ENCODE measurements at regions not wholly inside any gene's neighbourhood (a gene's known extent, or its start where the extent isn't known, plus 50 kb on each side); places are given as distances from the start of the nearest gene placed in this dataset.

GRCh38 chr2:217360111-217360510, 500.2 kb upstream of the TNP1 start:
- TF ChIP-seq FOXM1 (IDR thresholded peaks at IDR 0.05; ENCODE audit: borderline replicate concordance), result no peak
- TF ChIP-seq SUZ12 (IDR thresholded peaks at IDR 0.05), result no peak
- no peak for TF ChIP-seq BHLHE40 (IDR thresholded peaks at IDR 0.05; ENCODE audit: borderline replicate concordance)
- TF ChIP-seq CTBP1 (IDR thresholded peaks at IDR 0.05; ENCODE audit: borderline replicate concordance), result no peak
- TF ChIP-seq, protein P1, sequence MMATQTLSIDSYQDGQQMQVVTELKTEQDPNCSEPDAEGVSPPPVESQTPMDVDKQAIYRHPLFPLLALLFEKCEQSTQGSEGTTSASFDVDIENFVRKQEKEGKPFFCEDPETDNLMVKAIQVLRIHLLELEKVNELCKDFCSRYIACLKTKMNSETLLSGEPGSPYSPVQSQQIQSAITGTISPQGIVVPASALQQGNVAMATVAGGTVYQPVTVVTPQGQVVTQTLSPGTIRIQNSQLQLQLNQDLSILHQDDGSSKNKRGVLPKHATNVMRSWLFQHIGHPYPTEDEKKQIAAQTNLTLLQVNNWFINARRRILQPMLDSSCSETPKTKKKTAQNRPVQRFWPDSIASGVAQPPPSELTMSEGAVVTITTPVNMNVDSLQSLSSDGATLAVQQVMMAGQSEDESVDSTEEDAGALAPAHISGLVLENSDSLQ (IDR thresholded peaks at IDR 0.05), result no peak
- no peak for TF ChIP-seq SP1 (IDR thresholded peaks at IDR 0.05)
- TF ChIP-seq FOXA1 (IDR thresholded peaks at IDR 0.05), result no peak
- no peak for TF ChIP-seq TARDBP (IDR thresholded peaks at IDR 0.05)
- TF ChIP-seq HDGF (IDR thresholded peaks at IDR 0.05; ENCODE audit: borderline replicate concordance), result no peak
- no peak for TF ChIP-seq ARNT (IDR thresholded peaks at IDR 0.05)
- no peak for TF ChIP-seq L3MBTL2 (conservative IDR thresholded peaks at IDR 0.05)

All from HEK293T (cell line).